ENCODE measurements at regions not wholly inside any gene's neighbourhood (a gene's known extent, or its start where the extent isn't known, plus 50 kb on each side); places are given as distances from the start of the nearest gene placed in this dataset.

- no peak for TF ChIP-seq CTCF (IDR thresholded peaks at IDR 0.05)
- no peaks in the 10 kb centered on the region for H3K27me3 ChIP-seq
- H3K27ac ChIP-seq: no peak overlapping the region
- intact Hi-C loops (cut with DNase I): no loop called here
- DNase-seq (ENCODE audit: low spot score in 2 of 2): no peak
- H3K4me1 ChIP-seq: no peaks in the 10 kb centered on the region
- no peak overlapping the region for H3K4me3 ChIP-seq
- H3K36me3 ChIP-seq: no peaks in the 10 kb centered on the region
- H3K9me3 ChIP-seq: no peaks in the 10 kb centered on the region
Observed at GRCh38 chr14:56868660-56869059, 58.4 kb upstream of the OTX2 start.

- H3K27ac ChIP-seq: no peak overlapping the region
- H3K4me1 ChIP-seq: no peaks in the 10 kb centered on the region
- intact Hi-C loops (cut with DNase I): no loop called here
- no peaks in the 10 kb centered on the region for H3K27me3 ChIP-seq
- no peaks in the 10 kb centered on the region for H3K36me3 ChIP-seq
- no peak for TF ChIP-seq CTCF (IDR thresholded peaks at IDR 0.05)
- no peak for DNase-seq (ENCODE audit: low spot score in 2 of 2)
- no peak overlapping the region for H3K4me3 ChIP-seq
- no peaks in the 10 kb centered on the region for H3K9me3 ChIP-seq
Observed at GRCh38 chr14:56862836-56863235, 52.6 kb upstream of the OTX2 start.

GRCh38 chr14:56860441-56860840 is 50.2 kb upstream of the OTX2 start:
- H3K36me3 ChIP-seq: no peaks in the 10 kb centered on the region
- H3K4me1 ChIP-seq: no peaks in the 10 kb centered on the region
- no peak for TF ChIP-seq CTCF (IDR thresholded peaks at IDR 0.05)
- no peaks in the 10 kb centered on the region for H3K9me3 ChIP-seq
- intact Hi-C loops (cut with DNase I): no loop called here
- H3K27me3 ChIP-seq: no peaks in the 10 kb centered on the region
- H3K4me3 ChIP-seq: no peak overlapping the region
- H3K27ac ChIP-seq: no peak overlapping the region
- DNase-seq (ENCODE audit: low spot score in 2 of 2): no peak
